Common myeloid progenitor, CD34-positive (primary cell): ENCODE measurements at regions not wholly inside any gene's neighbourhood (a gene's known extent, or its start where the extent isn't known, plus 50 kb on each side); places are given as distances from the start of the nearest gene placed in this dataset.
A peak's percentile ranks its signal among the peaks of the same experiment; 100 is the strongest.

Experiments used
- CTCF ChIA-PET: fragments of 350-600 bp; sonication (Branson Sonifier 250); formaldehyde crosslinking; loops from one replicate; lab custom pipeline; 2021; ENCODE audit warnings: antibody characterized with exemption; lab: Charles Lee
- POLR2A ChIA-PET: fragments of 350-600 bp; sonication (Branson Sonifier 250); formaldehyde crosslinking; loops from one replicate; lab custom pipeline; 2021; ENCODE audit warnings: antibody characterized with exemption; lab: Charles Lee
- DNase-seq, 3 donors: peaks; one replicate each; pipeline versions ENCODE4 v3.0.0 to v3.0.0-alpha.2; 2013
- H3K27ac ChIP-seq, 2 experiments: 1 replicate in 1 of 2; 2 replicates in 1 of 2; pipeline ENCODE4 v1.7.0; 2013; ENCODE audit warnings: inconsistent platforms in 2 of 2, low read length in 2 of 2, mild to moderate bottlenecking in 2 of 2, low read depth in 1 of 2, moderate library complexity in 1 of 2; ENCODE audit not compliant: severe bottlenecking in 2 of 2, insufficient read depth in 1 of 2, poor library complexity in 1 of 2
- H3K27me3 ChIP-seq, 5 experiments: replicated peaks in 2 of 5; 1 replicate in 3 of 5; 2 replicates in 2 of 5; pipeline versions ENCODE4 v1.6.1 to v1.7.0; 2013; ENCODE audit warnings: low read length in 4 of 5, mild to moderate bottlenecking in 2 of 5, moderate library complexity in 2 of 5, inconsistent platforms in 1 of 5; ENCODE audit not compliant: insufficient read depth in 5 of 5, control insufficient read depth in 4 of 5
- H3K36me3 ChIP-seq, 4 experiments: 1 replicate in 2 of 4; 2 replicates in 2 of 4; pipeline versions ENCODE4 v1.6.1 to v1.7.0; 2013; ENCODE audit warnings: low read length in 3 of 4, control low read depth in 1 of 4, mild to moderate bottlenecking in 1 of 4; ENCODE audit not compliant: control insufficient read depth in 4 of 4, insufficient read depth in 4 of 4
- H3K4me1 ChIP-seq, 4 experiments: 1 replicate in 3 of 4; 2 replicates in 1 of 4; pipeline versions ENCODE4 v1.6.1 to v1.7.1; 2013; ENCODE audit warnings: low read length in 3 of 4, mild to moderate bottlenecking in 3 of 4, control low read depth in 1 of 4, inconsistent platforms in 1 of 4, moderate library complexity in 1 of 4; ENCODE audit not compliant: control insufficient read depth in 4 of 4, insufficient read depth in 4 of 4; ENCODE audit errors: control extremely low read depth in 1 of 4
- H3K4me3 ChIP-seq, 7 experiments: 1 replicate in 4 of 7; 2 replicates in 3 of 7; pipeline versions ENCODE4 v1.5.1 to v1.7.0; 2013; ENCODE audit warnings: mild to moderate bottlenecking in 7 of 7, low read length in 6 of 7, moderate library complexity in 6 of 7, inconsistent platforms in 2 of 7, low read depth in 2 of 7, control low read depth in 1 of 7; ENCODE audit not compliant: insufficient read depth in 4 of 7, control insufficient read depth in 1 of 7; ENCODE audit errors: extremely low read depth in 1 of 7
- H3K9me3 ChIP-seq, 5 experiments: 1 replicate in 4 of 5; 2 replicates in 1 of 5; pipeline versions ENCODE4 v1.6.1 to v1.7.1; 2013; ENCODE audit warnings: low read length in 4 of 5, mild to moderate bottlenecking in 2 of 5, inconsistent platforms in 1 of 5, low read depth in 1 of 5, moderate library complexity in 1 of 5; ENCODE audit not compliant: control insufficient read depth in 4 of 5, insufficient read depth in 2 of 5; ENCODE audit errors: control extremely low read depth in 1 of 5
- WGBS: methylation state at CpG from one replicate; pipeline ENCODE4 v1.1.5; 2013; ENCODE audit not compliant: insufficient coverage; 5-methylcytosine and 5-hydroxymethylcytosine counted together

GRCh38 chr5:10876006-10876744 is 115.1 kb upstream of the DAP start:
- Histone ChIP-seq H3K36me3 (no peaks in the 10 kb centered on the region), H3K27me3 (peaks cover 0 to 4% (median 0%) of the 10 kb centered on the region in 5 experiments), H3K9me3 (no peaks in the 10 kb centered on the region), H3K4me1 (peaks cover 0 to 11% (median 7%) of the 10 kb centered on the region in 4 experiments), H3K27ac (no peak overlapping the region), H3K4me3 (no peak overlapping the region)
- WGBS, result 17% methylated on average over 3 of the region's 9 CpGs
- ChIA-PET CTCF (interaction anchor here (0.8 to 2.6 kb wide), 4 partner anchors 9 to 20 kb away, joined by 3 to 15 read pairs (median 7); no protein-coding TSS in a partner anchor), POLR2A (no interaction called here)
- peak; percentile 34 to 80 (median 74) for DNase-seq

- DNase-seq, result no peak
- 95% methylated on average over 10 of the region's 10 CpGs for WGBS
These were observed 114.3 kb upstream of the DAP start for GRCh38 chr5:10875201-10875768.

GRCh38 chr5:10874541-10874940 is 113.5 kb upstream of the DAP start:
- Histone ChIP-seq H3K4me3 (no peak overlapping the region), H3K9me3 (no peaks in the 10 kb centered on the region), H3K4me1 (peaks cover 0 to 11% (median 7%) of the 10 kb centered on the region in 4 experiments), H3K27me3 (no peaks in the 10 kb centered on the region), H3K36me3 (no peaks in the 10 kb centered on the region), H3K27ac (no peak overlapping the region)
- no peak for DNase-seq
- POLR2A ChIA-PET, result no interaction called here
- CTCF ChIA-PET, result interaction anchor here (0.6 to 1.0 kb wide), 3 partner anchors 18 to 333 kb away, joined by 3 to 4 read pairs (median 3); no protein-coding TSS in a partner anchor
- 98% methylated on average over 5 of the region's 7 CpGs for WGBS

More at GRCh38 chr5:10875201-10875768, 114.3 kb upstream of the DAP start:
- Histone ChIP-seq H3K4me3 (no peak overlapping the region), H3K9me3 (no peaks in the 10 kb centered on the region), H3K27ac (no peak overlapping the region), H3K36me3 (no peaks in the 10 kb centered on the region), H3K4me1 (peaks cover 0 to 11% (median 7%) of the 10 kb centered on the region in 4 experiments), H3K27me3 (no peaks in the 10 kb centered on the region)
- CTCF ChIA-PET, result interaction anchor here (0.6 to 1.0 kb wide), 3 partner anchors 18 to 333 kb away, joined by 3 to 4 read pairs (median 3); no protein-coding TSS in a partner anchor
- POLR2A ChIA-PET, result no interaction called here

DNA sequence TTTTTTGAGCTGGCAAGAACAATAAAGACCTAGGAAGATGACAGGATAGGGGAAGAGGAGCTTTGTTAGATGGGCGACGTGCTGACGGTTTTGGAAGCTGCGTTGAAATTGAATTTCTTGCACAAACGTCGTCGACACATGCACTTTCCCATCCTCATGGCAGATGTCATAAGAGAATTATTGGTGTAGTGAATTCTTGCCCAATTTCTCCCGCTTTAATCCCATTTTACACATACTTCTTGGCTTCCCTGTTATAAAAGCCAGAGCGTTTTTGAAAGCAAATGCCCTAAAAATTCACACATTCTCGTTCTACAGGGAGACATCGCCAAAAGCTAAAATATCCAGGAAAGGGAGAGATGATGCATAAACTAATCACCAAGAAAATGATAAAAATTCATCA is 109.8 kb upstream of the DAP start:
- ChIA-PET CTCF (interaction anchor here (1.0 kb wide), 1 partner anchor 17 kb away, joined by 3 read pairs; no protein-coding TSS in a partner anchor), POLR2A (no interaction called here)
- Histone ChIP-seq H3K9me3 (no peaks in the 10 kb centered on the region), H3K36me3 (no peaks in the 10 kb centered on the region), H3K4me1 (peaks cover 0 to 3% (median under 1%) of the 10 kb centered on the region in 4 experiments), H3K27ac (no peak overlapping the region), H3K4me3 (no peak overlapping the region), H3K27me3 (no peaks in the 10 kb centered on the region)
- no peak for DNase-seq
- WGBS, result 97% methylated on average over 6 of the region's 11 CpGs

DNA sequence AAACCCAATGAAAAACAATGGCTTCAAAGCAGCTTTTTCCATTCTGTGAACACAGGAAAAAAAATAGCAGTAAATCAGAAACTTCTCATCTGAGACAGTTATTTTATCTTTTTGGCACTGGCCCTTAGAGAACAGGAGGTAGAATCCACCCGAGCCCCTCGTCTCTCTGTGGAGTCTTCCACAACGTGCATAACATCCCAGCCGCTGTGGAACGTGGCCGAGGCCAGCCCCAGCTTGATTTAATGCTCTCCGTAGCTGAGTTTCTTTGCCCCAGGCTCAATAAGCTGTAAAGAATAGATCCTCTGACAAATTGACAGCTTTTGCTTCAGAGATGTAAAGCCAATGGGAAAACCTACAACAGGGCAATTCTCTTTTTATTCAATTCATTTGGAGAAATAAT is 107.9 kb upstream of the DAP start:
- ChIA-PET CTCF (interaction anchor here (0.7 to 1.6 kb wide), 4 partner anchors 8 to 12 kb away, joined by 3 to 5 read pairs (median 4); no protein-coding TSS in a partner anchor), POLR2A (no interaction called here)
- H3K27ac ChIP-seq, result no peak overlapping the region
- no peaks in the 10 kb centered on the region for H3K36me3 ChIP-seq
- H3K27me3 ChIP-seq, result no peaks in the 10 kb centered on the region
- no peaks in the 10 kb centered on the region for H3K4me1 ChIP-seq
- DNase-seq, result no peak
- 94% methylated on average over 7 of the region's 7 CpGs for WGBS
- H3K9me3 ChIP-seq, result no peaks in the 10 kb centered on the region
- no peak overlapping the region for H3K4me3 ChIP-seq

- H3K9me3 ChIP-seq, result no peaks in the 10 kb centered on the region
- POLR2A ChIA-PET, result no interaction called here
- H3K27ac ChIP-seq, result no peak overlapping the region
- no peak for DNase-seq
- H3K27me3 ChIP-seq, result no peaks in the 10 kb centered on the region
- CTCF ChIA-PET, result interaction anchor here (0.9 to 1.8 kb wide), 5 partner anchors 9 to 173 kb away, joined by 3 to 6 read pairs (median 3); no protein-coding TSS in a partner anchor
- H3K4me3 ChIP-seq, result no peak overlapping the region
- 94% methylated on average over 13 of the region's 13 CpGs for WGBS
- H3K36me3 ChIP-seq, result no peaks in the 10 kb centered on the region
- H3K4me1 ChIP-seq, result no peaks in the 10 kb centered on the region
These were observed 106.6 kb upstream of the DAP start for GRCh38 chr5:10867389-10868303.
